Epithelial cell of proximal tubule (primary cell): ENCODE measurements at regions not wholly inside any gene's neighbourhood (a gene's known extent, or its start where the extent isn't known, plus 50 kb on each side); places are given as distances from the start of the nearest gene placed in this dataset.

ENCODE experiments used
- DNase-seq: peaks from one replicate; pipeline ENCODE4 v3.0.0-alpha.2; 2011; ENCODE audit warnings: low read depth
- H3K4me3 ChIP-seq: 2 replicates; pipeline ENCODE4 v1.5.1; 2011; ENCODE audit warnings: low read depth, mild to moderate bottlenecking, low read length
- TF ChIP-seq, protein P1 (sequence below): conservative IDR thresholded peaks from 2 replicates; pipeline ENCODE4 v1.5.1; 2012; ENCODE audit warnings: low read depth, mild to moderate bottlenecking, low read length

GRCh38 chr18:67273288-67273687 is 243.2 kb downstream of the DSEL start:
- TF ChIP-seq, protein P1, sequence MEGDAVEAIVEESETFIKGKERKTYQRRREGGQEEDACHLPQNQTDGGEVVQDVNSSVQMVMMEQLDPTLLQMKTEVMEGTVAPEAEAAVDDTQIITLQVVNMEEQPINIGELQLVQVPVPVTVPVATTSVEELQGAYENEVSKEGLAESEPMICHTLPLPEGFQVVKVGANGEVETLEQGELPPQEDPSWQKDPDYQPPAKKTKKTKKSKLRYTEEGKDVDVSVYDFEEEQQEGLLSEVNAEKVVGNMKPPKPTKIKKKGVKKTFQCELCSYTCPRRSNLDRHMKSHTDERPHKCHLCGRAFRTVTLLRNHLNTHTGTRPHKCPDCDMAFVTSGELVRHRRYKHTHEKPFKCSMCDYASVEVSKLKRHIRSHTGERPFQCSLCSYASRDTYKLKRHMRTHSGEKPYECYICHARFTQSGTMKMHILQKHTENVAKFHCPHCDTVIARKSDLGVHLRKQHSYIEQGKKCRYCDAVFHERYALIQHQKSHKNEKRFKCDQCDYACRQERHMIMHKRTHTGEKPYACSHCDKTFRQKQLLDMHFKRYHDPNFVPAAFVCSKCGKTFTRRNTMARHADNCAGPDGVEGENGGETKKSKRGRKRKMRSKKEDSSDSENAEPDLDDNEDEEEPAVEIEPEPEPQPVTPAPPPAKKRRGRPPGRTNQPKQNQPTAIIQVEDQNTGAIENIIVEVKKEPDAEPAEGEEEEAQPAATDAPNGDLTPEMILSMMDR, result no peak
- DNase-seq, result no peak

GRCh38 chr18:67269206-67269605 is 247.3 kb downstream of the DSEL start:
- no peak overlapping the region for H3K4me3 ChIP-seq
- TF ChIP-seq, protein P1, result no peak
- DNase-seq, result no peak

More at GRCh38 chr18:67273288-67273687, 243.2 kb downstream of the DSEL start:
- H3K4me3 ChIP-seq, result no peak overlapping the region

DNA sequence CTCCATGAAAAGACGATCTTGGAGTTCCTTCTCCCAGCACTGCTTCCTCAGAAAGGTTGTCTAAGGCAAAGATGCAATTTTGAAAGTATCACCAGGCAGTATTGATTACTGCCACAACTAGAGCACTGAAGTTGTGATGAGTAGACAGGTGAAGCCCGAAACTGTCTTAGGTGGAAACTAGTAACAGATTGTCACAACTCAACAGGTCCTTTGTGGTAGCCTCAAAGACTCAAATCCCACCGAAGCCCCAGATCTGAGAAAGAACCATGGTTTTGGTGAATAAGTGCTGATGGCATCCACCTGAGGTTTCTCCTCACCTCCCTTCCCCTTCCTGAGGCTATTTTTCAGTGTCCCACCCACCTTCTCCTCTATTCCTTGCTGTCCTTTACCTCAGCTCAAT is 248.0 kb downstream of the DSEL start:
- no peak for DNase-seq
- no peak overlapping the region for H3K4me3 ChIP-seq

GRCh38 chr18:67266246-67267237 is 250.0 kb downstream of the DSEL start:
- DNase-seq, result no peak
- no peak overlapping the region for H3K4me3 ChIP-seq
- TF ChIP-seq, protein P1, result no peak

More for the DNA sequence above, 248.0 kb downstream of the DSEL start:
- TF ChIP-seq, protein P1, result no peak

DNA sequence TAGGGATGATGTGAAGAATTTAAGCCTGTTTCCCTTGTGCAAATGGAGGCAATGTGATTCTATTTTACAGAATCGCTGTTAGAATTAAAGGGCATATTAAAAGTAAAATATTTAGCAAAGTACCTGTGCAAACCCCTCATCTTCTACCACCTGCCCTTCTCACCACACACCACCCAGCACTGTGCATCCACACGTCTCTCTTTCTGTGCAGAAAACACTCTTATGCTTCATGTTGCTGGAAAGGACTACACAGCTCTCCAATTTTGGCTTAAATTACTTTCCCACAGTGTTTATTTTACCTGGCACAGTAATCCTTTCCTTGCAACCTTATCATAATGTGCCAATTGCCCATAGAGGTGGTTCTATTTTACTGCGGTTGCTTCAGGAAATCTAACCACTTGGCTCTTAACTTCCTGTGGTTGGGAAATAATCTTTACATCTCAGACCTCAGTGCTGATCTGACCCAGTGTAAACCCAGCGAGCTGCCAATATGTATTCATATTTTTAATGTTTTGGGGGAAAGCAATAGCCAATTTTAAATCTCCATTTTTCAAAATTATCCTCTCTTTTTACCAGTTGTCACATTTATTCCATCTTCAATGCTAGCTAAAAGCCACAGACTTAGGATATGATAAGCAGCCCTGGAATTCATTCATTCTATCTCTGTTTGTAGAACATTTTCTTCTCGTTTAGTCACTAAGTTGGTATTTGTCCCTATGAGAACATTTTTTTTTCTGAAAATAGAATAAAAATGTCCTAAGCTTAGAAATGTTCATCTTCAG is 250.9 kb downstream of the DSEL start:
- DNase-seq, result no peak
- TF ChIP-seq, protein P1, result no peak
- no peak overlapping the region for H3K4me3 ChIP-seq

GRCh38 chr18:67261931-67262552 is 254.5 kb downstream of the DSEL start:
- H3K4me3 ChIP-seq, result no peak overlapping the region
- no peak for DNase-seq
- TF ChIP-seq, protein P1, result no peak
